ENCODE measurements at regions not wholly inside any gene's neighbourhood (a gene's known extent, or its start where the extent isn't known, plus 50 kb on each side); places are given as distances from the start of the nearest gene placed in this dataset.

- no peak for TF ChIP-seq CTCF (IDR thresholded peaks at IDR 0.05; ENCODE audit: unreplicated experiment in 3 of 3)
- Mint-ChIP-seq H3K9me3 (no peaks in the 10 kb centered on the region), H3K4me1 (peaks cover 6% of the 10 kb centered on the region), H3K36me3 (ENCODE audit: low read depth) (no peaks in the 10 kb centered on the region), H3K4me3 (no peak overlapping the region), H3K27ac (no peak overlapping the region), H3K27me3 (ENCODE audit: low read depth) (no peaks in the 10 kb centered on the region)
Measured at GRCh38 chr1:98428864-98429263, 232.7 kb upstream of the SNX7 start.

GRCh38 chr1:98427664-98428063, 233.9 kb upstream of the SNX7 start:
- Mint-ChIP-seq H3K4me1 (peaks cover 6% of the 10 kb centered on the region), H3K27me3 (ENCODE audit: low read depth) (no peaks in the 10 kb centered on the region), H3K27ac (no peak overlapping the region), H3K4me3 (no peak overlapping the region), H3K36me3 (ENCODE audit: low read depth) (no peaks in the 10 kb centered on the region), H3K9me3 (no peaks in the 10 kb centered on the region)
- TF ChIP-seq CTCF (IDR thresholded peaks at IDR 0.05; ENCODE audit: unreplicated experiment in 3 of 3) = no peak

GRCh38 chr1:98426092-98426491, 235.4 kb upstream of the SNX7 start:
- H3K4me1 Mint-ChIP-seq = peaks cover 6% of the 10 kb centered on the region
- no peak overlapping the region for H3K27ac Mint-ChIP-seq
- no peak overlapping the region for H3K4me3 Mint-ChIP-seq
- no peaks in the 10 kb centered on the region for H3K9me3 Mint-ChIP-seq
- TF ChIP-seq CTCF (IDR thresholded peaks at IDR 0.05; ENCODE audit: unreplicated experiment in 3 of 3) = no peak
- no peaks in the 10 kb centered on the region for H3K27me3 Mint-ChIP-seq (ENCODE audit: low read depth)
- H3K36me3 Mint-ChIP-seq (ENCODE audit: low read depth) = no peaks in the 10 kb centered on the region

GRCh38 chr1:98422816-98423215, 238.7 kb upstream of the SNX7 start:
- Mint-ChIP-seq H3K27ac (no peak overlapping the region), H3K36me3 (ENCODE audit: low read depth) (no peaks in the 10 kb centered on the region), H3K27me3 (ENCODE audit: low read depth) (no peaks in the 10 kb centered on the region), H3K4me3 (no peak overlapping the region), H3K4me1 (no peaks in the 10 kb centered on the region), H3K9me3 (no peaks in the 10 kb centered on the region)
- no peak for TF ChIP-seq CTCF (IDR thresholded peaks at IDR 0.05; ENCODE audit: unreplicated experiment in 3 of 3)

- TF ChIP-seq CTCF (IDR thresholded peaks at IDR 0.05; ENCODE audit: unreplicated experiment in 3 of 3) = no peak
- H3K27me3 Mint-ChIP-seq (ENCODE audit: low read depth) = no peaks in the 10 kb centered on the region
- no peaks in the 10 kb centered on the region for H3K9me3 Mint-ChIP-seq
- no peak overlapping the region for H3K4me3 Mint-ChIP-seq
- no peak overlapping the region for H3K27ac Mint-ChIP-seq
- no peaks in the 10 kb centered on the region for H3K36me3 Mint-ChIP-seq (ENCODE audit: low read depth)
- H3K4me1 Mint-ChIP-seq = no peaks in the 10 kb centered on the region
Measured at GRCh38 chr1:98421085-98421435, 240.5 kb upstream of the SNX7 start.

- Mint-ChIP-seq H3K4me3 (no peak overlapping the region), H3K27me3 (ENCODE audit: low read depth) (no peaks in the 10 kb centered on the region), H3K4me1 (no peaks in the 10 kb centered on the region), H3K27ac (no peak overlapping the region), H3K9me3 (no peaks in the 10 kb centered on the region), H3K36me3 (ENCODE audit: low read depth) (no peaks in the 10 kb centered on the region)
- TF ChIP-seq CTCF (IDR thresholded peaks at IDR 0.05; ENCODE audit: unreplicated experiment in 3 of 3) = no peak
Measured at GRCh38 chr1:98420376-98421084, 241.0 kb upstream of the SNX7 start.

Measured in nephron (organoid).